HG03378 (cell line): ENCODE measurements at regions not wholly inside any gene's neighbourhood (a gene's known extent, or its start where the extent isn't known, plus 50 kb on each side); places are given as distances from the start of the nearest gene placed in this dataset.

Experiments used
- ATAC-seq: cut with Tn5 transposase; IDR thresholded peaks from one replicate; pipeline ENCODE4 v1.9.1; 2021; ENCODE audit warnings: mild to moderate bottlenecking, moderate library complexity; ENCODE audit not compliant: unreplicated experiment

DNA sequence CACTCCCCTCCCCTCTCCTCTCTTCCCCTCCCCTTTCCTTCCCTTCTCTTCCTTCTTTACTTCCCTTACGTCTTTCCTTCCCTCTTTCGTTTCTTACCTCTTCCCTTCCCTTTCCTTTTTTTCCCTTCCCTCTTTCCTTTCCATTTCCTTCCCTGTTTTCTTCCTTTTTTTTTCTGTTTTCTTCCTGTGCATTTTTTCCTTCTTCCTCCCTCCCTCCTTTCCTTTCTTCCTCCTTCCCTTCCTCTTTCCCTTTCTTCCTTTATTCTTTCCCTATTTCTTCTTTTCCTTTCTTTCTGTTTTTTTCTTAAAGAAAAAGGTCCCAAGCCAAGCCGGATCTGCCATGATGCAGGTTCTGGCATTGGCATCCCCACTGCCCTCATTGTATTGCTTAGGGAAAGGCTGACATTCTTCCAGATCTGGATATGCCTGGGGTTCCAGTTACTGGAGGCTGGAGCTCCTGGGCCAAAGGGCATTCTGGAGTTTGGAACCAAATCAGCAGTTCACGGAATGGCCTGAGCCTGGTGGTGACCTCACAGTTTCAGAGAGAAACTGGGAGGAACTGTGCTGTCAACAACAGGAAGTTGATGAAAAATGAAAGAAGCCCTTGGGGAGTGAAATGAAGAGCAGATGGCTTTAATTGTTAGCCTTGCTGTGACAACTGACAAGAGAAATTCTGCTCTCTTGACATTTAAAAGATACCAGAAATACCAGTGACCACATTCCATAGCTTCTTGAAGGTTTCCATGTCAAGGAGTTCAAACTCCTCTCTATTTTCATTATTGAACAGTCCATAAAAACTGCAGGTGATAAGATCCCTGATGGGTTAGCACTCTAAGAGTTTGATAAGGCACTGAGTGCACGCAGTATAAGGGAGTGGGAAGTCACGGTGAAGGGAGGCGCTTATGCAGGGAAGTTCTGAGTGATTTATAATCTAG lies 622.1 kb downstream of the SPRY1 start:
- ATAC-seq, result peak; percentile 100

- no peak for ATAC-seq
Measured at GRCh38 chr4:124019749-124020549, 623.4 kb downstream of the SPRY1 start.

GRCh38 chr4:124025000-124025399 lies 628.4 kb downstream of the SPRY1 start:
- no peak for ATAC-seq

DNA sequence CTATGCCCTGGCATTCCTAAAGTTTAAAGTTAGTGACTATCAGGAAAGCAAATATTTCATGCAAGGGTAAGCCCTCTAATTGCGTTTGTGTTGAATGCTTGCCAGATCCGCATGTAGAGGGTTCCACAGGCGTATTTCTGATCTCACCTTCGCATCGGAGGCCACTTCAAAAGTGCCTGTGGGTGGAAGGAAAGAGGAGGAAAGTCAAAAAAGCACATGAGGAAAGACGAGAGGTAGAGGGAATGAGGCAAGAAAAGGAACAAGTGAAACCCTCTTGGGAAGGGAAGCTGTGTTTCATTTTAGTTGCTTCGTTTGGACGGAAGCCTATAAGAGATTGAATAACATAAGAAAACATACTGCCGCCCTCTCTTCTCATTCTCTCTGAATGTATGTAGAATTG lies 628.8 kb downstream of the SPRY1 start:
- no peak for ATAC-seq

DNA sequence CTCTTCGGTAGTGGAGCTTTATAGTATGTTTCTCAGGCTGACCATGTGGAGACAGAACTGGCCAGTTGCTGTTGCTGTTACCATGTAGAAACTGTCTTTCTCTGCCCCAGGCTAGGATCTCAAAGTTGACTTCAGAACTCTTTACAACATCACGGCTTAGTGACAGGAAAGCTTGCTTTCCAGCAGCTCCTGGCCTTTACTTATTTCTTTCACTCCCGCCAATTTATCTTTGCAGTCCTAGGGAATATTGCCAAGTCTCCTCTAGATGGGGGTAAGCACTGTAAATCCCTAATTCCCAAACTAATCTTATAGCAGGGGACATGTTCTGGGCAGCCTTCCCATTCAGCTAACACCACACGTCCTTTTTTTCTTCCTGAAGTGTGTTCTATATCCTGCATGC lies 631.6 kb downstream of the SPRY1 start:
- ATAC-seq, result no peak

GRCh38 chr4:124030147-124030546 lies 633.6 kb downstream of the SPRY1 start:
- ATAC-seq, result no peak

GRCh38 chr4:124032035-124032434 lies 635.4 kb downstream of the SPRY1 start:
- ATAC-seq, result no peak

DNA sequence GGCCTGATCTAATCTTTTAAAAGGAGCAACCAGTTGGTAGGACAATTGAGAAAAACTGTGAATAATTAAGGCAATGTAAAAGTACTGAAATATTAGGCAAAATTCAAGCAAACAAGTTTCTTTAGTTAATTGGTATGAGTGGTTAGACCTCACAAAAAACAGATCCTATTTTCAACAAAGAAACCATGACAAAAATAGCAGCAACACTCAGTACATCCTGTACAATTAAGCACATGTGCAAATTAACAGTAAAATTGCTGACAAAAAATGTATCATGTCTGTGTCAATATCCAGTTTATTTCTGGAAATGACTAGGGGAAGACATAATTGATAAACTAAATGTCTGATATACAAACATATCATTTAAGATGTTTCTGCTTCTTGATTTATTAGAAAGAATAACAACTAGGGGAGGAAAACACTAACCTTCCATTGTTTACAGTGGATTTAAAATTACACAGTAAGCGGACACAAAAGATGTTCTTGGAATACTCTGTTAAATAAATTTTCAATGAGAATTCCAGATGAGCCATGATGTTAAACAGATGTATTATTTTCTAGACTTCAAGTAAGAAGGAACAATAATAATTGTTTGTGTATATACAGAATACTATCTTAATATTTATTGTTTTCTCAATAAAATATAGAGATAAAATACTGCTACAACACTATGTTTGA lies 638.9 kb downstream of the SPRY1 start:
- no peak for ATAC-seq

DNA sequence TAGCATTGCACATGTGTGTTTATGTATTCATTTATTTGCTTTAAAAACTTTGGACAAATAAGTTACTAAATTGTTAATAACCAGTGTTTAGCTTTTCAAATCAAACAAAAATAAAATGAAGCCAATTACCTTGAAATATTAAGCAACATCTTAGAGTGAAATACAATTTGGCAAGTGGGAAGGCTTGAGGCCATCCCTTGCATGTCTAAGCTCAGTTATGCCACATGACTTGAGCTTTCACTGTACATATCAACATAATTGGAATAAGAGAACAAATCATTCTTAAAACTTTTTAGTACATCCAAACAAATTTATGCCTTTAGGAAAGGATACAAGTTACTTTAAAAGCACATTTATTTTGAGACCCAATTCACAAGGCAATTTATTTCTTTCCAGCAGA lies 640.6 kb downstream of the SPRY1 start:
- ATAC-seq, result no peak

GRCh38 chr4:124044330-124044729 lies 647.7 kb downstream of the SPRY1 start:
- ATAC-seq, result no peak

DNA sequence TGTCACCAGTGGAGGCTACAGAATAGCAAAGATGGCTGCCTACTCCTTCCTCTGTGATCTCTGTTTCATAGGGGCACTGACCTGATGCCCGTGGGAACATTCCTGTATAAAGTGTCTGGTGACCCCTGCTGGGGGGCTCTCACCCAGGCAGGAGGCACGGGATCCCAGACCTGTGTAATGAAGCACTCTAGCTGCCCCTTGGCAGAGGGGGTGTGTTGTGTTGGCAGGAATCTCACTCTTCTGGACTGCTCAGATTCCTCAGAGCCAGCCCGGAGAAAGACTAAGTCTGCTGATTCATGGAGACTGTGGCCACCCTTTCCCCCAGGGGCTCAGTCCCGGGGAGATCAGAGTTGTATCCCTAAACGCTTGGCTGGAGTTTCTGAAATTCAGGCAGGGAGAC lies 648.3 kb downstream of the SPRY1 start:
- no peak for ATAC-seq

- ATAC-seq, result no peak
Measured at GRCh38 chr4:124046190-124046589, 649.6 kb downstream of the SPRY1 start.

DNA sequence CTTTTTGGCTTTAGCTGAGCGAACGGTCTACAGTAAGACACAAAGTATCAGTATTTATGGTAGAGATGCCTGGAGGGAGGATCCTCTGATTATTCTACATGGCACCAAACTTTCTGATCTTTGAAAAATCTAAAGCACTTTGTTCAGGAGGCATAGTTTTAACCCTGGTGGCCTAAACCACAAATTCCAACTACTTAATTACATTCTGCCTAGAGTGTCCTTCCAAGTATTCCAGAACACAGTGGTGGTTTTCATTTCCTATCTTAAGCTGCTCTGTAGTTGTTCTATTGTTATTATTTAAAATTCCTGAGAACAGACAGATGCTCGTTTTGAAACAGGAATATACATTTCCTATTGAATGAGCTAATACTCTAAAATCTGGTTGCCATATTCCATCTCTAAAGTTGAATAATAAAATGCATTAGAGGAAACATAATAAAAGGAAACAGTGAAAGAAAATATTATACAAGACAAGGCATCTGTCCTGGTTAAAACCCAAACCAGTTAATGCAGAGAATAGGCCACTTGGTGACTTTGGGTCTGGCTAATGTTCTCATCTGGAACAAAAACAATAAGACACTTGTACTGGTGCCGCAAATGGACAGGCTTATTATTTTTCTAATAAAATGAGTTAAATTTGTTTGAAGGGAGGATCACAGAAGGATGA lies 657.4 kb downstream of the SPRY1 start:
- no peak for ATAC-seq

- ATAC-seq, result no peak
Measured at GRCh38 chr4:124055336-124055735, 657.2 kb downstream of the ANKRD50 start.

GRCh38 chr4:124055896-124056295 lies 656.6 kb downstream of the ANKRD50 start:
- no peak for ATAC-seq

GRCh38 chr4:124060261-124060918 lies 652.1 kb downstream of the ANKRD50 start:
- ATAC-seq, result no peak

GRCh38 chr4:124061413-124061812 lies 651.1 kb downstream of the ANKRD50 start:
- no peak for ATAC-seq

DNA sequence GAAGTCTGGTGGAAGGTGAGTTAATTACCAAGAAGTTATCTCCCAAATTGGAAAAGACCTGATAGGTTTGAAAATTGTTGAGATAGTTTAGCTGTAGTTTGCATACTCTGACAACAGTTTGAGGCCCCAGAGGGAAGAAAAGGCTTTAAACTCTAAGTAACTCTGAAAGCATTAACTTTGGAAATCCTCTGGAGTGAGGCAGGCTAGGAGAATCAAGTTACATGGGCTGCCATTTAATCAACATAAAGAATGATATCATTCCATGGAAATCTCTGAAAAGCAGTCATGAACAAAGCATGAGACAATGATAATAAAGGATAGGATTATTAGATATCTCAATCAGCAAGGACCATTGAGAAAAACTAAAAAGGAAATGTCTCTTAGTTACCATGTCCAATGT lies 647.1 kb downstream of the ANKRD50 start:
- no peak for ATAC-seq

DNA sequence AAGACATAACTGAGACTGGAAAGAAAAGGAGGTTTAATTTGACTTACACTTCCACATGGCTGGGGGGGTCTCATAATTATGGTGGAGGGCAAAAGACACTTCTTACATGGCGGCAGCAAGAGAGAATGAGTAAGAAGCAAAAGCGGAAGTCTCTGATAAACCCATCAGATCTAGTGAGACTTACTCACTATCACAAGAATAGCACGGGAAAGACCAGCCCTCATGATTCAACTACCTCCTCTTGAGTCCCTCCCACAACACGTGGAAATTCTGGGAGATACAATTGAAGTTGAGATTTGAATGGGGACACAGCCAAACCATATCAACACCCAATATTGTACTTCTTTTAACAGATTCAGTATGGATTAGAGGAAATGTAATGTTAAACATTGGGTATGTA lies 646.6 kb downstream of the ANKRD50 start:
- no peak for ATAC-seq

- ATAC-seq, result no peak
Measured at GRCh38 chr4:124066595-124066994, 645.9 kb downstream of the ANKRD50 start.
